ENCODE measurements at regions not wholly inside any gene's neighbourhood (a gene's known extent, or its start where the extent isn't known, plus 50 kb on each side); places are given as distances from the start of the nearest gene placed in this dataset.

DNA sequence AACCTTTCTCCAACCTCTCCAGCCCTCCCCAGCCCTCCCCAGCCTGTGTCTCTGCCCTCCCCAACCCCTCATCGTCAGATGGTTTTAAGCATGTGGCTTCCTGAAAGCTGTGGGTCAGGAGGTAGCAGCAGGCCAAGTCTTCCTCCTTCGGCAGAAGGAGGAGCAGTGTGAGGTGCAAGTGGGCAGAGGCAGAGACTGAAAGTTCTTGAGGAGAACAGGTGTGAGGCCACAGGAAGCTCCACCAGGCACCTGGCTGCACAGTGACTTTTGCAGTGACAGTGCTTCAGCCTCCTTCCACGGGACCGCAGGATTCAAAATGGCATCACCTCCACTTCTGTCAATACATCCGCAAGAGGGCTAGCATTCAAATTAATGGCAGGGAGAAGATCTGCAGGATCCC lies 203.9 kb upstream of the LEF1 start:
- BruUV-seq (replicated peaks) = no TSS peak
- Histone ChIP-seq H3K27ac (ENCODE audit: insufficient read depth, low read depth, low read length) (no peak overlapping the region), H3K4me2 (ENCODE audit: insufficient read depth, low read length) (no peak overlapping the region), H3K27me3 (ENCODE audit: control insufficient read depth in 2 of 2, insufficient read depth in 2 of 2, low read length in 2 of 2) (no peaks in the 10 kb centered on the region), H2AFZ (ENCODE audit: low read depth, low read length) (no peak overlapping the region), H3K9me1 (replicated peaks; ENCODE audit: control insufficient read depth, extremely low read depth, insufficient read depth, low read length) (no peaks in the 10 kb centered on the region), H3K9ac (replicated peaks; ENCODE audit: extremely low read depth, insufficient read depth, low read length) (no peak overlapping the region), H3K4me1 (ENCODE audit: control insufficient read depth, extremely low read depth, insufficient read depth, low read length) (no peaks in the 10 kb centered on the region), H3K9me3 (replicated peaks; ENCODE audit: control insufficient read depth, insufficient read depth, low read length) (no peaks in the 10 kb centered on the region), H3K79me2 (ENCODE audit: control insufficient read depth, insufficient read depth, low read length) (no peaks in the 10 kb centered on the region), H3K36me3 (ENCODE audit: control insufficient read depth in 2 of 2, extremely low read depth in 1 of 2, insufficient read depth in 2 of 2, low read length in 2 of 2) (no peaks in the 10 kb centered on the region), H3K4me3 (replicated peaks in 1 of 3; ENCODE audit: insufficient read depth in 1 of 3, low read depth in 1 of 3, low read length in 3 of 3) (no peak overlapping the region), H4K20me1 (replicated peaks; ENCODE audit: control insufficient read depth, extremely low read depth, insufficient read depth, low read length) (no peaks in the 10 kb centered on the region)
- intact Hi-C loops (cut with micrococcal nuclease) = no loop called here
- DNase-seq (ENCODE audit: low read depth, low spot score) (no peak), FAIRE-seq (no peak)
- ChIA-PET CTCF (interaction anchor here (0.7 kb wide), 1 partner anchor 10 kb away, joined by 3 read pairs; no protein-coding TSS in a partner anchor), POLR2A (no interaction called here)
- dilution Hi-C loops (cut with MboI; ENCODE audit: extremely low pct_ligation_motif_present, low sequenced_read_pairs) = no loop called here
- no peak for TF ChIP-seq MAX (IDR thresholded peaks at IDR 0.05; ENCODE audit: insufficient read depth, insufficient read length)
- TF ChIP-seq JUN (IDR thresholded peaks at IDR 0.05; ENCODE audit: borderline replicate concordance, insufficient read depth, insufficient read length, low read depth) = no peak
- TF ChIP-seq, protein P1, sequence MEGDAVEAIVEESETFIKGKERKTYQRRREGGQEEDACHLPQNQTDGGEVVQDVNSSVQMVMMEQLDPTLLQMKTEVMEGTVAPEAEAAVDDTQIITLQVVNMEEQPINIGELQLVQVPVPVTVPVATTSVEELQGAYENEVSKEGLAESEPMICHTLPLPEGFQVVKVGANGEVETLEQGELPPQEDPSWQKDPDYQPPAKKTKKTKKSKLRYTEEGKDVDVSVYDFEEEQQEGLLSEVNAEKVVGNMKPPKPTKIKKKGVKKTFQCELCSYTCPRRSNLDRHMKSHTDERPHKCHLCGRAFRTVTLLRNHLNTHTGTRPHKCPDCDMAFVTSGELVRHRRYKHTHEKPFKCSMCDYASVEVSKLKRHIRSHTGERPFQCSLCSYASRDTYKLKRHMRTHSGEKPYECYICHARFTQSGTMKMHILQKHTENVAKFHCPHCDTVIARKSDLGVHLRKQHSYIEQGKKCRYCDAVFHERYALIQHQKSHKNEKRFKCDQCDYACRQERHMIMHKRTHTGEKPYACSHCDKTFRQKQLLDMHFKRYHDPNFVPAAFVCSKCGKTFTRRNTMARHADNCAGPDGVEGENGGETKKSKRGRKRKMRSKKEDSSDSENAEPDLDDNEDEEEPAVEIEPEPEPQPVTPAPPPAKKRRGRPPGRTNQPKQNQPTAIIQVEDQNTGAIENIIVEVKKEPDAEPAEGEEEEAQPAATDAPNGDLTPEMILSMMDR (IDR thresholded peaks at IDR 0.05; ENCODE audit: extremely low read depth in 1 of 2, insufficient read depth in 1 of 2, low read depth in 1 of 2, low read length in 2 of 2) = no peak
- TF ChIP-seq POLR2AphosphoS5 (IDR thresholded peaks at IDR 0.05; ENCODE audit: insufficient read depth, low read depth, low read length) = no peak
- no peak for TF ChIP-seq GATA2 (IDR thresholded peaks at IDR 0.05; ENCODE audit: insufficient read depth, insufficient read length, low read depth, low read length)
- TF ChIP-seq MYC (IDR thresholded peaks at IDR 0.05; ENCODE audit: low read depth, low read length) = no peak
- no peak for TF ChIP-seq POLR2A (IDR thresholded peaks at IDR 0.05; ENCODE audit: low read depth, low read length)
- no peak for TF ChIP-seq EZH2 (IDR thresholded peaks at IDR 0.05; ENCODE audit: borderline replicate concordance, low read depth, low read length, severe bottlenecking)
- no peak for TF ChIP-seq FOS (IDR thresholded peaks at IDR 0.05; ENCODE audit: borderline replicate concordance, insufficient read depth, low read length)

Measured in endothelial cell of umbilical vein (primary cell).